GM13976 (cell line): ENCODE measurements at regions not wholly inside any gene's neighbourhood (a gene's known extent, or its start where the extent isn't known, plus 50 kb on each side); places are given as distances from the start of the nearest gene placed in this dataset.

Experiments
- DNase-seq: peaks from one replicate; pipeline ENCODE4 v3.0.0; 2012; ENCODE audit warnings: low spot score
- CTCF ChIP-seq: IDR thresholded peaks from 2 replicates; pipeline ENCODE4 v1.5.1; 2012; ENCODE audit warnings: borderline replicate concordance, mild to moderate bottlenecking; ENCODE audit not compliant: insufficient read depth; ENCODE audit errors: extremely low read depth, missing control alignments, control extremely low read depth
- in situ Hi-C: fragments of 300-500 bp; cut with MboI; formaldehyde crosslinking; loops from one replicate; pipeline ENCODE4 v1.12.0; 2022; ENCODE audit warnings: low sequenced_read_pairs, mixed read lengths, inconsistent platforms; ENCODE audit not compliant: unreplicated experiment

DNA sequence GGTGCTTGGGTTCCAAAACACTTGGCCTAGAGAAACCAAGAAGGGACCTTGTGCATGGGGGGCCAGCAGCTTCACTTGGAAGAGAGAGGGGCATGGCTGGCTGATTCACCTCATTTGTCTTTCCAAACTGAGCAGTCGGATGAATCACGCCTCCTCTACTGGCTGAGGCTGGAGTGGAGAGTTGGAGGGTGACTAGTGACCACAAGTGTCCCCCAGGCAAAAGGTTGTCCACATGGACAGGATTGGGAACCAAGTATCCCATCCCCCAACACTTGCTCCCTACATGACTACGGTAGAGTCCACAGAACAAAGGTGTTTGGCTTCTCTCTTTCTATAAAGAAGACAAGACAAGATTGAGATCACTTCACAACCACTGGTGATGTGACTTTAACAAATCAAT is 875.6 kb downstream of the QKI start:
- no peak for TF ChIP-seq CTCF
- DNase-seq: no peak
- in situ Hi-C loops: no loop called here

GRCh38 chr6:164286011-164286410 is 871.5 kb downstream of the QKI start:
- TF ChIP-seq CTCF: no peak
- in situ Hi-C loops: no loop called here
- no peak for DNase-seq

DNA sequence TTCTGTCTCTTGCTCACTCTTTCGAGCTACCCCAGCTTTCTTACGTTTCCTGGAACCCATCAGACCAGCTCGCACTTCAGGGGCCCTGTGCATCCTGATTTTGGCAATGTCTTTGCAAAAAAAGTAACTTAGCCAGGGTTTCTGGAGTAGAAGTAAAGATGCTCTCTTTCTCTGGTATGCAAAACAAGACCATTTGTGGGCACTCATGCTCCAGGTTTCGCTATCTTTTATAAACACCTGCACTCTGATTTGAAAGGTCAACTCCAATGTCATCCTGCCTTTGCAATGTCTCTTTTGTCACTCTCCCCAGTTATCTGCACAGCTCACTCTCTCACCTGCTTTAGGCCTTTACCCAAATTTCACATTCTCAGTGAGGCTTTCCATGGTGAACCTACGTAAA is 869.1 kb downstream of the QKI start:
- no peak for TF ChIP-seq CTCF
- no peak for DNase-seq
- in situ Hi-C loops: no loop called here

DNA sequence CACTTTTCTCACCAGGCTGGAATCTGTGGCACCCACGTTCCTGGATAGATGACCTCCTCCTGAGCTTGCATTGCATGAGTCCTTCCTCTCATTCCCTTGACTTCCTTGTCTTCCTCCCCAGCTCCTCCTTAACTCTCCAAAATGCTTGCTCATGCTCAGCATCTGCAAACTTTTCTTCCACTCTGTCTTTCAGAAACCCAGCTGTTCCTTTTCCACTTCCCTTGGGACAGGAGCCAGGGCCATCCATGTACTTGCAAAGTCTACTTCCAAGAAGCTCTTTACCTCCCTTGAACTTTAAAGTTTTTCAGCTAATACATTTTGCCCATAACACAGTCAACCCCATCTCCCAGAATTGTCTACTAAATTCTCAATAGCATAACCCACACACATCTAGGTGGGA is 861.7 kb downstream of the QKI start:
- DNase-seq: no peak
- in situ Hi-C loops: no loop called here
- no peak for TF ChIP-seq CTCF

DNA sequence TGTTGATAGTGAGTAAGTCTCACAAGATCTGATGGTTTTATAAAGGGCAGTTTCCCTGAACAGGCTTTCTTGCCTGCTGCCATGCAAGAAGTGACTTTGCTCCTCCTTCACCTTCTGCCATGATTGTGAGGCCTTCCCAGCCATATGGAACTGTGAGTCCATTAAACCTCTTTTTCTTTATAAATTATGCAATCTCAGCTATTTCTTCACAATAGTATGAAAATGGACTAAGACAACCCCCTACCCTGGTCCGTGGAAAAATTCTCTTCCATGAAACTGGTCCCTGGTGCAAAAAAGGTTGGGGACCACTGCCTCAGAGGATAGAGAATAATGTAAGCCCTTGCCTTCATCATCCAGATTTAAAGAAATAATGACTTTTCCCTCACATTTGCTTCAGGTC is 861.3 kb downstream of the QKI start:
- TF ChIP-seq CTCF: no peak
- in situ Hi-C loops: no loop called here
- DNase-seq: no peak

GRCh38 chr6:164274493-164274892 is 860.0 kb downstream of the QKI start:
- in situ Hi-C loops: no loop called here
- no peak for TF ChIP-seq CTCF
- DNase-seq: no peak

- TF ChIP-seq CTCF: no peak
- DNase-seq: no peak
- in situ Hi-C loops: no loop called here
Measured at GRCh38 chr6:164273491-164273890, 859.0 kb downstream of the QKI start.
